ENCODE measurements at regions not wholly inside any gene's neighbourhood (a gene's known extent, or its start where the extent isn't known, plus 50 kb on each side); places are given as distances from the start of the nearest gene placed in this dataset.

DNA sequence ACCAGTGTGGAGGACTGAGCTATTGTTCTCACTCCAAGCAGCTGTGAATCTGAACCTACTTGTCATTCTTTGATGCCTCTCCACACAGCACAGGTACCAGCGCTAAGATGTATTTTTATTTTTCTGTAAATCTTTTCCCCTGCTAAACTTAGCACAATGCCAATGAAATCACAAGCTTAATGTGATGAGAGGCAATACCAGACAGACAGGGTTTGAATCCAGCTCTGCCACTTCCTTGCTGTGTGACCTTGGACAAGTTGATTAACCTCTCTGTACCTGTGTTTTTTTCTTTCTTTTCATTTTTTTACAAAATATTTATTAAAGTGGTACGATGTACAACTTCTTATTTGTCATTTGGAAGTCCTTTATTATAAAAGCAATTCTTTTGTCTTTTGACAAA lies 757.6 kb downstream of the MED13L start:
- TF ChIP-seq, protein P1, sequence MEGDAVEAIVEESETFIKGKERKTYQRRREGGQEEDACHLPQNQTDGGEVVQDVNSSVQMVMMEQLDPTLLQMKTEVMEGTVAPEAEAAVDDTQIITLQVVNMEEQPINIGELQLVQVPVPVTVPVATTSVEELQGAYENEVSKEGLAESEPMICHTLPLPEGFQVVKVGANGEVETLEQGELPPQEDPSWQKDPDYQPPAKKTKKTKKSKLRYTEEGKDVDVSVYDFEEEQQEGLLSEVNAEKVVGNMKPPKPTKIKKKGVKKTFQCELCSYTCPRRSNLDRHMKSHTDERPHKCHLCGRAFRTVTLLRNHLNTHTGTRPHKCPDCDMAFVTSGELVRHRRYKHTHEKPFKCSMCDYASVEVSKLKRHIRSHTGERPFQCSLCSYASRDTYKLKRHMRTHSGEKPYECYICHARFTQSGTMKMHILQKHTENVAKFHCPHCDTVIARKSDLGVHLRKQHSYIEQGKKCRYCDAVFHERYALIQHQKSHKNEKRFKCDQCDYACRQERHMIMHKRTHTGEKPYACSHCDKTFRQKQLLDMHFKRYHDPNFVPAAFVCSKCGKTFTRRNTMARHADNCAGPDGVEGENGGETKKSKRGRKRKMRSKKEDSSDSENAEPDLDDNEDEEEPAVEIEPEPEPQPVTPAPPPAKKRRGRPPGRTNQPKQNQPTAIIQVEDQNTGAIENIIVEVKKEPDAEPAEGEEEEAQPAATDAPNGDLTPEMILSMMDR (IDR thresholded peaks at IDR 0.05; ENCODE audit: unreplicated experiment) = no peak
- Mint-ChIP-seq H3K4me1 (ENCODE audit: insufficient read depth, unreplicated experiment) (no peaks in the 10 kb centered on the region), H3K27ac (ENCODE audit: low read depth, unreplicated experiment) (no peak overlapping the region), H3K9me3 (ENCODE audit: unreplicated experiment) (peaks cover 17% of the 10 kb centered on the region), H3K36me3 (ENCODE audit: insufficient read depth, unreplicated experiment) (no peaks in the 10 kb centered on the region), H3K4me3 (ENCODE audit: unreplicated experiment) (no peak overlapping the region), H3K27me3 (ENCODE audit: insufficient read depth, unreplicated experiment) (no peaks in the 10 kb centered on the region)
- ChIA-PET POLR2A (no interaction called here), CTCF (no interaction called here)
- no peak for DNase-seq (ENCODE audit: unreplicated experiment)
- intact Hi-C loops (cut with micrococcal nuclease) = no loop called here
- no TSS peak for BruUV-seq (replicated peaks)

DNA sequence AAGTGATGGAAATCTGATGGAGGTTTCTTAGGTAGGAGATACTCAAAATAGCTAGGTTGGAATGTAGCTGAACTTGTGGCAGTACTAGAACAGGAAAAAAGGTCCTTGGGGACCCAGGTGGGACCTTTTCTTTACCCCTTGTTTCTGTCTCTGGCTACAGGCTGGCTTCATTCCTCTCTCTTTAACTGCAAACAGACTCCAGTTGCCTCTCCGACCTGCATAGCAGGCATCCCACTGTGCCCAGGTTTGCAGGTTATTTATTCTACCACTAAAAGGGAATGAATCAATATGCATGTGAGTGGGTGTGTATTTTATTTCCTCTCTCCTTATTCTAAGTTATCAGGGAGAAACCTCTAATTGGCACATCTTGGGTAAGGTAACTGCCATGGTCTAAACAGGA lies 758.1 kb downstream of the MED13L start:
- no peak for DNase-seq (ENCODE audit: unreplicated experiment)
- Mint-ChIP-seq H3K9me3 (ENCODE audit: unreplicated experiment) (peaks cover 19% of the 10 kb centered on the region), H3K36me3 (ENCODE audit: insufficient read depth, unreplicated experiment) (no peaks in the 10 kb centered on the region), H3K27me3 (ENCODE audit: insufficient read depth, unreplicated experiment) (no peaks in the 10 kb centered on the region), H3K4me3 (ENCODE audit: unreplicated experiment) (no peak overlapping the region), H3K27ac (ENCODE audit: low read depth, unreplicated experiment) (no peak overlapping the region), H3K4me1 (ENCODE audit: insufficient read depth, unreplicated experiment) (no peaks in the 10 kb centered on the region)
- intact Hi-C loops (cut with micrococcal nuclease) = no loop called here
- BruUV-seq (replicated peaks) = no TSS peak
- TF ChIP-seq, protein P1 (IDR thresholded peaks at IDR 0.05; ENCODE audit: unreplicated experiment) = no peak
- POLR2A ChIA-PET = no interaction called here
- CTCF ChIA-PET = no interaction called here

DNA sequence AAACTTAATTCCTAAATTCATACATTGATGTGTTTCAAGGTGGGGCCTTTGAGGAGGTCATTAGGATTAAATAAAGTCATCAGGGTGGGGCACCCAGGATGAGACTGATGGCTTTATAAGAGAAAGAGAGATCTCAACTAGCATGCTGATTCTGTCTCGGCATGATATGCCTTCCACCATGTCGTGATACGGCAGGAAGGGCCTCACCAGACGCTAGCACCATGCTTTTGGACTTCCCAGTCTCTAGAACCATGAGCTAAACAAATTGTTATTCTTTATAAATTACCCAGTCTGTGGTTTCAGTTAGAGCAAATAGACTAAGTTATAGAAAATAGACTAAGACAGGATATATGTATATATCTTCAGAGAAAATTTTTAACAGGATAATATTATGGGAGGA lies 759.6 kb downstream of the MED13L start:
- ChIA-PET POLR2A (no interaction called here), CTCF (no interaction called here)
- Mint-ChIP-seq H3K4me1 (ENCODE audit: insufficient read depth, unreplicated experiment) (no peaks in the 10 kb centered on the region), H3K36me3 (ENCODE audit: insufficient read depth, unreplicated experiment) (no peaks in the 10 kb centered on the region), H3K27me3 (ENCODE audit: insufficient read depth, unreplicated experiment) (no peaks in the 10 kb centered on the region), H3K9me3 (ENCODE audit: unreplicated experiment) (peaks cover 33% of the 10 kb centered on the region), H3K4me3 (ENCODE audit: unreplicated experiment) (no peak overlapping the region), H3K27ac (ENCODE audit: low read depth, unreplicated experiment) (no peak overlapping the region)
- intact Hi-C loops (cut with micrococcal nuclease) = no loop called here
- DNase-seq (ENCODE audit: unreplicated experiment) = no peak
- no TSS peak for BruUV-seq (replicated peaks)
- TF ChIP-seq, protein P1 (IDR thresholded peaks at IDR 0.05; ENCODE audit: unreplicated experiment) = no peak

DNA sequence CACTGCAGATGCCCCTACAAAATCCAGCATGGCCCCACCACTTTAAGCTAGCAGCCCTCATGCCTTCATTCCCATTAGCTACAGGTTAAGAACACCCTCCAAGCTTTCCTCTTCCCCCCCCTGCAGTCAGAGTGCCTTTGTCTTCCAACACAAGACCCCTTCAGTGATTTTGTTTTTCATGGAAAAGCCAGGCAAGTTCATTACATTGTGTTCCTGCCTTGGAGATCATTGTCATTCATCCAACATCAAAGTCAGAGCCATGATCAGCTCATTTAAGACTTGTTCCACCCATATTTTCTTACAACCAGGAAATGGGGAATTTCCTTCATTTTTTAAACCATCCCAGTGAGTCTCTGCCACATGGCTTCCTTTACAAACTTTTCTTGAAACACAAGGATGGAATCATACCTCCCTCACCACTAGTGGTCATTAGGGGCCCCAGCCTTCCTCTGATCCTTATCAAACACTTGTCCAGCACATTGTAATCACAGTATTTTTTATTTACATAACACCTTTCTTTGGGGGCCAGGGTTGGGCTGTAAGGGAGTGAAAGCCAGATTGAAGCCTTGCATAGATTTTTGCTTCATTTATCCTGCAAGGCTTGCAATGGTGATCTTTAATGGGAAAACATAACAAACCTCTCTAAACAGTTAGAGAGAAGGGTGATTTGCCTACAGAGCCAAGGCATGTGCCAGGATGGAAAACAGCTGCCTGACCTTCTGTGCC lies 765.3 kb downstream of the MED13L start:
- Mint-ChIP-seq H3K4me3 (ENCODE audit: unreplicated experiment) (no peak overlapping the region), H3K27me3 (ENCODE audit: insufficient read depth, unreplicated experiment) (peaks cover 12% of the 10 kb centered on the region), H3K27ac (ENCODE audit: low read depth, unreplicated experiment) (no peak overlapping the region), H3K9me3 (ENCODE audit: unreplicated experiment) (peaks cover 26% of the 10 kb centered on the region), H3K36me3 (ENCODE audit: insufficient read depth, unreplicated experiment) (no peaks in the 10 kb centered on the region), H3K4me1 (ENCODE audit: insufficient read depth, unreplicated experiment) (peaks cover 1% of the 10 kb centered on the region)
- TF ChIP-seq, protein P1 (IDR thresholded peaks at IDR 0.05; ENCODE audit: unreplicated experiment) = no peak
- intact Hi-C loops (cut with micrococcal nuclease) = no loop called here
- POLR2A ChIA-PET = interaction anchor here (0.8 kb wide), 1 partner anchor 9 kb away, joined by 3 read pairs; no protein-coding TSS in a partner anchor
- BruUV-seq (replicated peaks) = no TSS peak
- CTCF ChIA-PET = no interaction called here
- no peak for DNase-seq (ENCODE audit: unreplicated experiment)
